HEK293 (cell line): ENCODE measurements at regions not wholly inside any gene's neighbourhood (a gene's known extent, or its start where the extent isn't known, plus 50 kb on each side); places are given as distances from the start of the nearest gene placed in this dataset.
A peak's percentile ranks its signal among the peaks of the same experiment; 100 is the strongest.

Source experiments
- CTCF ChIA-PET: fragments of 350-600 bp; formaldehyde crosslinking; extraction: SDS; loops from one replicate; lab custom pipeline; 2021; ENCODE audit warnings: antibody characterized with exemption; lab: Yijun Ruan, JAX
- POLR2A ChIA-PET: fragments of 300-600 bp; formaldehyde crosslinking; extraction: SDS; loops from one replicate; lab custom pipeline; 2020; ENCODE audit warnings: antibody characterized with exemption, inconsistent platforms; lab: Yijun Ruan, JAX
- H3K27ac ChIP-seq: fragments of 200-500 bp; sonication (Bioruptor generic); 2 replicates; pipeline ENCODE4 v1.5.1; 2014; ENCODE audit warnings: low read depth, low read length, control low read depth, inconsistent platforms; ENCODE audit errors: extremely low read depth
- H3K36me3 ChIP-seq, 2 experiments: fragments of 200-500 bp in 1 of 2; sonication (Bioruptor generic) in 1 of 2; 1 replicate in 1 of 2; 2 replicates in 1 of 2; pipeline ENCODE4 v1.5.1; 2014 to 2017; ENCODE audit warnings: inconsistent platforms in 2 of 2, low read length in 2 of 2; ENCODE audit not compliant: control insufficient read depth in 2 of 2, insufficient read depth in 1 of 2
- H3K4me1 ChIP-seq: fragments of 200-500 bp; sonication (Bioruptor generic); 2 replicates; pipeline ENCODE4 v1.5.1; 2014; ENCODE audit warnings: mild to moderate bottlenecking, low read length, inconsistent platforms; ENCODE audit not compliant: control insufficient read depth, insufficient read depth
- H3K4me3 ChIP-seq: 2 replicates; pipeline ENCODE4 v1.5.1; 2011; ENCODE audit warnings: low read depth, mild to moderate bottlenecking, control low read depth, low read length, moderate library complexity
- H3K9me3 ChIP-seq: fragments of 200-500 bp; sonication (Bioruptor generic); 2 replicates; pipeline ENCODE4 v1.5.1; 2014; ENCODE audit warnings: low read depth, low read length, inconsistent platforms; ENCODE audit not compliant: control insufficient read depth, insufficient read depth
- ZBTB20 ChIP-seq: fragments of 450-650 bp; formaldehyde crosslinking; IDR thresholded peaks from 2 replicates; pipeline ENCODE4 v1.5.1; 2016; ENCODE audit warnings: missing biosample characterization, missing genetic modification characterization
- ZEB2 ChIP-seq: fragments of 450-650 bp; formaldehyde crosslinking; IDR thresholded peaks from 2 replicates; pipeline ENCODE4 v1.5.1; 2016; ENCODE audit warnings: missing biosample characterization, missing genetic modification characterization
- ZFHX2 ChIP-seq: fragments of 450-650 bp; formaldehyde crosslinking; conservative IDR thresholded peaks from 2 replicates; pipeline ENCODE4 v1.5.1; 2016; ENCODE audit warnings: missing biosample characterization, missing genetic modification characterization
- ZFP41 ChIP-seq: fragments of 450-650 bp; formaldehyde crosslinking; IDR thresholded peaks from 2 replicates; pipeline ENCODE4 v1.5.1; 2016; ENCODE audit warnings: missing biosample characterization, missing genetic modification characterization, borderline replicate concordance
- ZFP69B ChIP-seq: fragments of 450-650 bp; formaldehyde crosslinking; IDR thresholded peaks from 2 replicates; pipeline ENCODE4 v1.5.1; 2016; ENCODE audit warnings: missing biosample characterization, missing genetic modification characterization
- ZNF174 ChIP-seq: fragments of 450-650 bp; formaldehyde crosslinking; IDR thresholded peaks from 2 replicates; pipeline ENCODE4 v1.5.0; 2017; ENCODE audit warnings: missing biosample characterization, mild to moderate bottlenecking, missing genetic modification characterization
- ZNF350 ChIP-seq: fragments of 450-650 bp; formaldehyde crosslinking; IDR thresholded peaks from 2 replicates; pipeline ENCODE4 v1.5.0; 2017; ENCODE audit warnings: missing biosample characterization, mild to moderate bottlenecking, missing genetic modification characterization
- ZNF366 ChIP-seq: fragments of 450-650 bp; formaldehyde crosslinking; conservative IDR thresholded peaks from 2 replicates; pipeline ENCODE4 v1.5.1; 2016; ENCODE audit warnings: missing biosample characterization, missing genetic modification characterization
- ZNF404 ChIP-seq: fragments of 450-650 bp; formaldehyde crosslinking; IDR thresholded peaks from 2 replicates; pipeline ENCODE4 v1.5.1; 2017; ENCODE audit warnings: missing biosample characterization, missing genetic modification characterization
- ZNF629 ChIP-seq: fragments of 450-650 bp; formaldehyde crosslinking; IDR thresholded peaks from 2 replicates; pipeline ENCODE4 v1.5.1; 2017; ENCODE audit warnings: missing biosample characterization, missing genetic modification characterization
- TF ChIP-seq, protein P1 (sequence below): fragments of 450-650 bp; formaldehyde crosslinking; conservative IDR thresholded peaks from 2 replicates; pipeline ENCODE4 v1.5.1; 2016; ENCODE audit warnings: low read depth, missing biosample characterization, missing genetic modification characterization
- TF ChIP-seq, protein P2 (sequence below): fragments of 450-650 bp; formaldehyde crosslinking; IDR thresholded peaks from 2 replicates; pipeline ENCODE4 v1.5.1; 2016; ENCODE audit warnings: missing biosample characterization, missing genetic modification characterization
- TF ChIP-seq, protein P3 (sequence below): fragments of 450-650 bp; formaldehyde crosslinking; IDR thresholded peaks from 2 replicates; pipeline ENCODE4 v1.5.0; 2017; ENCODE audit warnings: missing biosample characterization, missing genetic modification characterization, borderline replicate concordance
- TF ChIP-seq, protein P4 (sequence below): fragments of 450-650 bp; formaldehyde crosslinking; IDR thresholded peaks from 2 replicates; pipeline ENCODE4 v1.5.1; 2017; ENCODE audit warnings: missing biosample characterization, missing genetic modification characterization
- TF ChIP-seq, protein P5 (sequence below): fragments of 450-650 bp; formaldehyde crosslinking; IDR thresholded peaks from 2 replicates; pipeline ENCODE4 v1.5.1; 2016; ENCODE audit warnings: missing biosample characterization, missing genetic modification characterization

DNA sequence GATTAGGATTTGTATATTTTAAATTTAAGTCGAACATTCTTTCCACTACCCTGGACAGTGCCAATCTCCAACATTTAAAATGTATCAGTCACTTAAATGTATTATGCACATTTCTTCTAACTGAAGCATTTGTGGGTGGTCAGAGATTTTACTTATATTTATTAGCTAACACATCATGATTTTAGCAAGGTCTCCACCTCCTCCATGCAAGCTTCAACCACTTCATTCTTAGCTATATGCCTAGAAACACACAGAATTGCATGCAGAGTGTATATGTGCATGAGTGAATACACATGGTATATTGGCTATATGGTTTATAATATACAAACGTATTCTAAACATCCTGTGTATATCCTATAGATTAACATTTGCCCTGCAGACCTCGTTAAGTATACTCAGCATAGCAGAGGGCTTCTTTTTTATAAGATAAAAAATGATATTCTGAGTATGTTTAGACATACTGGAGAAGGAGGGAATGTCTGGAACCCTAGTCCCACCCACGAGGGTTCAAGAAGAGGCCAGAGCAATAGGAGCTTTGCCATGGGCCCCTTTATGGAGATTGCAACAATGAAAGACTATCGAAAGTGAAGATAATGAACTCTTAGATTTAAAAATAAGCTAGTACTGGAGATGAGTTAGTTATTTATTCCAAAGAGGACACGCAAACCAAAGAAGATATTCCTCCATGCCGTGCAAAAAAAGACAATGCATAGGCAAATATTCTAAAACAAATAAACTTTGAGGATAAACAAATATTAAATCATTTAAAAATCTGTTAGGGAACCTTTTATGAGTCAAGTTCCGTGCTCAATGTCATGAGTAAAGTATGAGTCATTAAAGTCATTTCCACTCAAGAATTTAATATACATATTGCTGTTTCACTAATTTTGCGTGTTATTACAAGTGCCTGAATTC lies 480.4 kb downstream of the SIPA1L2 start:
- Histone ChIP-seq H3K27ac (no peak overlapping the region), H3K36me3 (no peaks in the 10 kb centered on the region), H3K4me1 (peaks cover 7% of the 10 kb centered on the region), H3K9me3 (no peaks in the 10 kb centered on the region), H3K4me3 (no peak overlapping the region)
- ChIA-PET POLR2A (interaction anchor here (0.5 kb wide), 1 partner anchor 386 kb away, joined by 3 read pairs; no protein-coding TSS in a partner anchor), CTCF (interaction anchor here (0.6 to 1.2 kb wide), 4 partner anchors 17 to 415 kb away, joined by 3 to 7 read pairs (median 4); no protein-coding TSS in a partner anchor)
- peak; percentile 51 for TF ChIP-seq ZNF629 (tag by site-specific recombination)
- peak; percentile 39; the same call in 1 of the 2 replicates for TF ChIP-seq ZBTB20 (tag by site-specific recombination)
- no peak for TF ChIP-seq ZFHX2 (tag by site-specific recombination)
- TF ChIP-seq ZNF350 (tag by site-specific recombination), result peak; percentile 74; the same call in 1 of the 2 replicates
- TF ChIP-seq, protein P1, sequence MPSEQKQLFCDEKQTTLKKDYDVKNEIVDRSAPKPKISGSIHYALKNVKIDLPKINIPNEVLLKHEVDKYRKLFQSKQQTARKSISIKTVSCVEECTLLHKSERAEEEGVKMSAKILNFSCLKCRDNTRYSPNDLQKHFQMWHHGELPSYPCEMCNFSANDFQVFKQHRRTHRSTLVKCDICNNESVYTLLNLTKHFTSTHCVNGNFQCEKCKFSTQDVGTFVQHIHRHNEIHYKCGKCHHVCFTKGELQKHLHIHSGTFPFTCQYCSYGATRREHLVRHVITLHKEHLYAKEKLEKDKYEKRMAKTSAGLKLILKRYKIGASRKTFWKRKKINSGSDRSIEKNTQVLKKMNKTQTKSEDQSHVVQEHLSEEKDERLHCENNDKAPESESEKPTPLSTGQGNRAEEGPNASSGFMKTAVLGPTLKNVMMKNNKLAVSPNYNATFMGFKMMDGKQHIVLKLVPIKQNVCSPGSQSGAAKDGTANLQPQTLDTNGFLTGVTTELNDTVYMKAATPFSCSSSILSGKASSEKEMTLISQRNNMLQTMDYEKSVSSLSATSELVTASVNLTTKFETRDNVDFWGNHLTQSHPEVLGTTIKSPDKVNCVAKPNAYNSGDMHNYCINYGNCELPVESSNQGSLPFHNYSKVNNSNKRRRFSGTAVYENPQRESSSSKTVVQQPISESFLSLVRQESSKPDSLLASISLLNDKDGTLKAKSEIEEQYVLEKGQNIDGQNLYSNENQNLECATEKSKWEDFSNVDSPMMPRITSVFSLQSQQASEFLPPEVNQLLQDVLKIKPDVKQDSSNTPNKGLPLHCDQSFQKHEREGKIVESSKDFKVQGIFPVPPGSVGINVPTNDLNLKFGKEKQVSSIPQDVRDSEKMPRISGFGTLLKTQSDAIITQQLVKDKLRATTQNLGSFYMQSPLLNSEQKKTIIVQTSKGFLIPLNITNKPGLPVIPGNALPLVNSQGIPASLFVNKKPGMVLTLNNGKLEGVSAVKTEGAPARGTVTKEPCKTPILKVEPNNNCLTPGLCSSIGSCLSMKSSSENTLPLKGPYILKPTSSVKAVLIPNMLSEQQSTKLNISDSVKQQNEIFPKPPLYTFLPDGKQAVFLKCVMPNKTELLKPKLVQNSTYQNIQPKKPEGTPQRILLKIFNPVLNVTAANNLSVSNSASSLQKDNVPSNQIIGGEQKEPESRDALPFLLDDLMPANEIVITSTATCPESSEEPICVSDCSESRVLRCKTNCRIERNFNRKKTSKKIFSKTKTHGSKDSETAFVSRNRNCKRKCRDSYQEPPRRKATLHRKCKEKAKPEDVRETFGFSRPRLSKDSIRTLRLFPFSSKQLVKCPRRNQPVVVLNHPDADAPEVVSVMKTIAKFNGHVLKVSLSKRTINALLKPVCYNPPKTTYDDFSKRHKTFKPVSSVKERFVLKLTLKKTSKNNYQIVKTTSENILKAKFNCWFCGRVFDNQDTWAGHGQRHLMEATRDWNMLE (tag by site-specific recombination), result 0 out of 2 replicates have a peak, but pooled peaks have one; percentile 34
- TF ChIP-seq, protein P2, sequence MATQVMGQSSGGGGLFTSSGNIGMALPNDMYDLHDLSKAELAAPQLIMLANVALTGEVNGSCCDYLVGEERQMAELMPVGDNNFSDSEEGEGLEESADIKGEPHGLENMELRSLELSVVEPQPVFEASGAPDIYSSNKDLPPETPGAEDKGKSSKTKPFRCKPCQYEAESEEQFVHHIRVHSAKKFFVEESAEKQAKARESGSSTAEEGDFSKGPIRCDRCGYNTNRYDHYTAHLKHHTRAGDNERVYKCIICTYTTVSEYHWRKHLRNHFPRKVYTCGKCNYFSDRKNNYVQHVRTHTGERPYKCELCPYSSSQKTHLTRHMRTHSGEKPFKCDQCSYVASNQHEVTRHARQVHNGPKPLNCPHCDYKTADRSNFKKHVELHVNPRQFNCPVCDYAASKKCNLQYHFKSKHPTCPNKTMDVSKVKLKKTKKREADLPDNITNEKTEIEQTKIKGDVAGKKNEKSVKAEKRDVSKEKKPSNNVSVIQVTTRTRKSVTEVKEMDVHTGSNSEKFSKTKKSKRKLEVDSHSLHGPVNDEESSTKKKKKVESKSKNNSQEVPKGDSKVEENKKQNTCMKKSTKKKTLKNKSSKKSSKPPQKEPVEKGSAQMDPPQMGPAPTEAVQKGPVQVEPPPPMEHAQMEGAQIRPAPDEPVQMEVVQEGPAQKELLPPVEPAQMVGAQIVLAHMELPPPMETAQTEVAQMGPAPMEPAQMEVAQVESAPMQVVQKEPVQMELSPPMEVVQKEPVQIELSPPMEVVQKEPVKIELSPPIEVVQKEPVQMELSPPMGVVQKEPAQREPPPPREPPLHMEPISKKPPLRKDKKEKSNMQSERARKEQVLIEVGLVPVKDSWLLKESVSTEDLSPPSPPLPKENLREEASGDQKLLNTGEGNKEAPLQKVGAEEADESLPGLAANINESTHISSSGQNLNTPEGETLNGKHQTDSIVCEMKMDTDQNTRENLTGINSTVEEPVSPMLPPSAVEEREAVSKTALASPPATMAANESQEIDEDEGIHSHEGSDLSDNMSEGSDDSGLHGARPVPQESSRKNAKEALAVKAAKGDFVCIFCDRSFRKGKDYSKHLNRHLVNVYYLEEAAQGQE, result peak; percentile 80
- TF ChIP-seq, protein P3, sequence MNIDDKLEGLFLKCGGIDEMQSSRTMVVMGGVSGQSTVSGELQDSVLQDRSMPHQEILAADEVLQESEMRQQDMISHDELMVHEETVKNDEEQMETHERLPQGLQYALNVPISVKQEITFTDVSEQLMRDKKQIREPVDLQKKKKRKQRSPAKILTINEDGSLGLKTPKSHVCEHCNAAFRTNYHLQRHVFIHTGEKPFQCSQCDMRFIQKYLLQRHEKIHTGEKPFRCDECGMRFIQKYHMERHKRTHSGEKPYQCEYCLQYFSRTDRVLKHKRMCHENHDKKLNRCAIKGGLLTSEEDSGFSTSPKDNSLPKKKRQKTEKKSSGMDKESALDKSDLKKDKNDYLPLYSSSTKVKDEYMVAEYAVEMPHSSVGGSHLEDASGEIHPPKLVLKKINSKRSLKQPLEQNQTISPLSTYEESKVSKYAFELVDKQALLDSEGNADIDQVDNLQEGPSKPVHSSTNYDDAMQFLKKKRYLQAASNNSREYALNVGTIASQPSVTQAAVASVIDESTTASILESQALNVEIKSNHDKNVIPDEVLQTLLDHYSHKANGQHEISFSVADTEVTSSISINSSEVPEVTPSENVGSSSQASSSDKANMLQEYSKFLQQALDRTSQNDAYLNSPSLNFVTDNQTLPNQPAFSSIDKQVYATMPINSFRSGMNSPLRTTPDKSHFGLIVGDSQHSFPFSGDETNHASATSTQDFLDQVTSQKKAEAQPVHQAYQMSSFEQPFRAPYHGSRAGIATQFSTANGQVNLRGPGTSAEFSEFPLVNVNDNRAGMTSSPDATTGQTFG, result peak; percentile 71; the same call in 1 of the 2 replicates
- 0 out of 2 replicates have a peak, but pooled peaks have one; percentile 56 for TF ChIP-seq ZNF174 (tag by site-specific recombination)
- TF ChIP-seq, protein P4, sequence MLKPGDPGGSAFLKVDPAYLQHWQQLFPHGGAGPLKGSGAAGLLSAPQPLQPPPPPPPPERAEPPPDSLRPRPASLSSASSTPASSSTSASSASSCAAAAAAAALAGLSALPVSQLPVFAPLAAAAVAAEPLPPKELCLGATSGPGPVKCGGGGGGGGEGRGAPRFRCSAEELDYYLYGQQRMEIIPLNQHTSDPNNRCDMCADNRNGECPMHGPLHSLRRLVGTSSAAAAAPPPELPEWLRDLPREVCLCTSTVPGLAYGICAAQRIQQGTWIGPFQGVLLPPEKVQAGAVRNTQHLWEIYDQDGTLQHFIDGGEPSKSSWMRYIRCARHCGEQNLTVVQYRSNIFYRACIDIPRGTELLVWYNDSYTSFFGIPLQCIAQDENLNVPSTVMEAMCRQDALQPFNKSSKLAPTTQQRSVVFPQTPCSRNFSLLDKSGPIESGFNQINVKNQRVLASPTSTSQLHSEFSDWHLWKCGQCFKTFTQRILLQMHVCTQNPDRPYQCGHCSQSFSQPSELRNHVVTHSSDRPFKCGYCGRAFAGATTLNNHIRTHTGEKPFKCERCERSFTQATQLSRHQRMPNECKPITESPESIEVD (tag by site-specific recombination), result peak; percentile 79
- TF ChIP-seq ZFP41 (tag by site-specific recombination), result no peak
- no peak for TF ChIP-seq ZNF404 (tag by site-specific recombination)
- TF ChIP-seq ZFP69B (tag by site-specific recombination), result 0 out of 2 replicates have a peak, but pooled peaks have one; percentile 38
- TF ChIP-seq ZEB2, result peak; percentile 39; the same call in 1 of the 2 replicates
- TF ChIP-seq, protein P5, sequence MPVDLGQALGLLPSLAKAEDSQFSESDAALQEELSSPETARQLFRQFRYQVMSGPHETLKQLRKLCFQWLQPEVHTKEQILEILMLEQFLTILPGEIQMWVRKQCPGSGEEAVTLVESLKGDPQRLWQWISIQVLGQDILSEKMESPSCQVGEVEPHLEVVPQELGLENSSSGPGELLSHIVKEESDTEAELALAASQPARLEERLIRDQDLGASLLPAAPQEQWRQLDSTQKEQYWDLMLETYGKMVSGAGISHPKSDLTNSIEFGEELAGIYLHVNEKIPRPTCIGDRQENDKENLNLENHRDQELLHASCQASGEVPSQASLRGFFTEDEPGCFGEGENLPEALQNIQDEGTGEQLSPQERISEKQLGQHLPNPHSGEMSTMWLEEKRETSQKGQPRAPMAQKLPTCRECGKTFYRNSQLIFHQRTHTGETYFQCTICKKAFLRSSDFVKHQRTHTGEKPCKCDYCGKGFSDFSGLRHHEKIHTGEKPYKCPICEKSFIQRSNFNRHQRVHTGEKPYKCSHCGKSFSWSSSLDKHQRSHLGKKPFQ (tag by site-specific recombination), result no peak
- TF ChIP-seq ZNF366, result peak; percentile 43; the same call in 1 of the 2 replicates
